ENCODE measurements at regions not wholly inside any gene's neighbourhood (a gene's known extent, or its start where the extent isn't known, plus 50 kb on each side); places are given as distances from the start of the nearest gene placed in this dataset.
A peak's percentile ranks its signal among the peaks of the same experiment; 100 is the strongest.
"Not testable (repeated sequence)": the region's sequence is repeated elsewhere in the genome, so short reads cannot be mapped to it uniquely, and the experiment has no call there.

GRCh38 chr15:55074431-55074830, 122.3 kb downstream of the RSL24D1 start:
- Histone ChIP-seq H3K27ac (no peak overlapping the region), H3K27me3 (no peaks in the 10 kb centered on the region), H3K9me3 (peaks cover 0 to 6% (median 2%) of the 10 kb centered on the region in 4 donors), H3K36me3 (no peaks in the 10 kb centered on the region), H3K4me3 (no peak overlapping the region), H3K4me1 (no peaks in the 10 kb centered on the region)
- WGBS, 2 donors = 90 to 94% methylated on average over 6 of the region's 6 CpGs
- DNase-seq (no peak), ATAC-seq (ENCODE audit: low FRiP score in 2 of 2) (no peak)
- TF ChIP-seq EP300 (IDR thresholded peaks at IDR 0.05) (no peak), CTCF (IDR thresholded peaks at IDR 0.05) (no peak)

GRCh38 chr15:55063970-55064369, 132.8 kb downstream of the RSL24D1 start:
- not testable (repeated sequence) for ATAC-seq (ENCODE audit: low FRiP score in 2 of 2); H3K4me1 ChIP-seq; H3K9me3 ChIP-seq; H3K27ac ChIP-seq; H3K27me3 ChIP-seq; H3K36me3 ChIP-seq; H3K4me3 ChIP-seq
- peak in 1 of 2 donors; percentile 47 for DNase-seq
- 93 to 96% methylated on average over 20 of the region's 20 CpGs for WGBS, 2 donors

- WGBS, 2 donors = 70 to 80% methylated on average over 2 of the region's 2 CpGs
- no peak overlapping the region for H3K4me3 ChIP-seq
- no peak overlapping the region for H3K27ac ChIP-seq
- ATAC-seq (ENCODE audit: low FRiP score in 2 of 2) (no peak), DNase-seq (no peak)
- TF ChIP-seq POLR2A (IDR thresholded peaks at IDR 0.05) (no peak), CTCF (IDR thresholded peaks at IDR 0.05) (no peak), POLR2AphosphoS5 (IDR thresholded peaks at IDR 0.05) (no peak), EP300 (IDR thresholded peaks at IDR 0.05) (no peak)
- no peaks in the 10 kb centered on the region for H3K9me3 ChIP-seq
- H3K36me3 ChIP-seq = no peaks in the 10 kb centered on the region
- no peaks in the 10 kb centered on the region for H3K4me1 ChIP-seq
- no peaks in the 10 kb centered on the region for H3K27me3 ChIP-seq
Observed at GRCh38 chr15:55060836-55061235, 135.9 kb downstream of the RSL24D1 start.

- no peak overlapping the region for H3K4me3 ChIP-seq
- H3K4me1 ChIP-seq = no peaks in the 10 kb centered on the region
- WGBS, 2 donors = 56 to 67% methylated on average over 3 of the region's 3 CpGs
- no peak for DNase-seq
- H3K36me3 ChIP-seq = no peaks in the 10 kb centered on the region
- H3K9me3 ChIP-seq = no peaks in the 10 kb centered on the region
- H3K27me3 ChIP-seq = no peaks in the 10 kb centered on the region
- TF ChIP-seq CTCF (IDR thresholded peaks at IDR 0.05) (no peak), POLR2AphosphoS5 (IDR thresholded peaks at IDR 0.05) (no peak), POLR2A (IDR thresholded peaks at IDR 0.05) (no peak), EP300 (IDR thresholded peaks at IDR 0.05) (no peak)
- ATAC-seq (ENCODE audit: low FRiP score in 2 of 2) = no peak
- H3K27ac ChIP-seq = no peak overlapping the region
Observed at GRCh38 chr15:55056500-55056899, 140.2 kb downstream of the RSL24D1 start.

- H3K4me3 ChIP-seq = no peak overlapping the region
- TF ChIP-seq POLR2A (IDR thresholded peaks at IDR 0.05) = no peak
- TF ChIP-seq POLR2AphosphoS5 (IDR thresholded peaks at IDR 0.05) = no peak
- no peak for TF ChIP-seq EP300 (IDR thresholded peaks at IDR 0.05)
- TF ChIP-seq CTCF (IDR thresholded peaks at IDR 0.05) = no peak
- H3K27me3 ChIP-seq = no peaks in the 10 kb centered on the region
- H3K9me3 ChIP-seq = no peaks in the 10 kb centered on the region
- H3K27ac ChIP-seq = no peak overlapping the region
- no peaks in the 10 kb centered on the region for H3K4me1 ChIP-seq
- no peak for ATAC-seq (ENCODE audit: low FRiP score in 2 of 2)
- 74 to 76% methylated on average over 2 of the region's 2 CpGs for WGBS, 2 donors
- H3K36me3 ChIP-seq = no peaks in the 10 kb centered on the region
- no peak for DNase-seq
Observed at GRCh38 chr15:55044162-55044561, 152.6 kb downstream of the RSL24D1 start.
